Activated T-cell treated with anti-CD3 and anti-CD28 coated beads, Interleukin-2, amount 50 U/mL, for 72 hours (primary cell): ENCODE measurements at regions not wholly inside any gene's neighbourhood (a gene's known extent, or its start where the extent isn't known, plus 50 kb on each side); places are given as distances from the start of the nearest gene placed in this dataset.
"Not testable (repeated sequence)": the region's sequence is repeated elsewhere in the genome, so short reads cannot be mapped to it uniquely, and the experiment has no call there.

Experiments
- ATAC-seq, 2 donors: fragments of 150-1000 bp; cut with Tn5 transposase; replicated peaks in 1 of 2; 2 replicates each; pipeline ENCODE4 v1.10.0; 2021; ENCODE audit warnings: moderate library complexity in 2 of 2, mild to moderate bottlenecking in 1 of 2
- DNase-seq, 2 donors: peaks; one replicate each; pipeline ENCODE4 v3.0.0; 2021 to 2022; ENCODE audit warnings: mixed read lengths in 1 of 2
- H3K27ac Mint-ChIP-seq: one replicate; pipeline ENCODE4 v1.8.0; 2022; ENCODE audit warnings: mild to moderate bottlenecking, moderate library complexity, mixed read lengths
- H3K27me3 Mint-ChIP-seq: one replicate; pipeline ENCODE4 v1.8.0; 2022; ENCODE audit warnings: low read depth, mixed read lengths
- H3K36me3 Mint-ChIP-seq, 2 donors: one replicate each; pipeline ENCODE4 v1.8.0; 2022; ENCODE audit warnings: mixed read lengths in 2 of 2, mild to moderate bottlenecking in 1 of 2; ENCODE audit not compliant: insufficient read depth in 2 of 2
- H3K4me1 Mint-ChIP-seq: one replicate; pipeline ENCODE4 v1.8.0; 2022; ENCODE audit warnings: low read depth, mixed read lengths
- H3K4me3 Mint-ChIP-seq, 2 donors: one replicate each; pipeline ENCODE4 v1.8.0; 2022; ENCODE audit warnings: mild to moderate bottlenecking in 2 of 2, mixed read lengths in 2 of 2, moderate library complexity in 2 of 2
- H3K9me3 Mint-ChIP-seq, 2 donors: one replicate each; pipeline ENCODE4 v1.8.0; 2022; ENCODE audit warnings: mixed read lengths in 2 of 2

GRCh38 chr20:52016022-52016421, 175.6 kb downstream of the ZFP64 start:
- H3K36me3 Mint-ChIP-seq: peaks cover 0 to 2% of the 10 kb centered on the region in 2 donors
- no peaks in the 10 kb centered on the region for H3K4me1 Mint-ChIP-seq

GRCh38 chr20:52015155-52015554, 176.4 kb downstream of the ZFP64 start:
- no peak overlapping the region for H3K4me3 Mint-ChIP-seq
- H3K27me3 Mint-ChIP-seq: no peaks in the 10 kb centered on the region
- peaks cover 2 to 5% of the 10 kb centered on the region in 2 donors for H3K9me3 Mint-ChIP-seq
- DNase-seq (no peak), ATAC-seq (no peak)
- H3K4me1 Mint-ChIP-seq: no peaks in the 10 kb centered on the region
- H3K27ac Mint-ChIP-seq: no peak overlapping the region
- peaks cover 0 to 8% of the 10 kb centered on the region in 2 donors for H3K36me3 Mint-ChIP-seq

More at GRCh38 chr20:52016022-52016421, 175.6 kb downstream of the ZFP64 start:
- DNase-seq (no peak), ATAC-seq (no peak)
- Mint-ChIP-seq H3K27me3 (no peaks in the 10 kb centered on the region), H3K9me3 (peaks cover 0 to 3% of the 10 kb centered on the region in 2 donors), H3K27ac (no peak overlapping the region), H3K4me3 (no peak overlapping the region)

DNA sequence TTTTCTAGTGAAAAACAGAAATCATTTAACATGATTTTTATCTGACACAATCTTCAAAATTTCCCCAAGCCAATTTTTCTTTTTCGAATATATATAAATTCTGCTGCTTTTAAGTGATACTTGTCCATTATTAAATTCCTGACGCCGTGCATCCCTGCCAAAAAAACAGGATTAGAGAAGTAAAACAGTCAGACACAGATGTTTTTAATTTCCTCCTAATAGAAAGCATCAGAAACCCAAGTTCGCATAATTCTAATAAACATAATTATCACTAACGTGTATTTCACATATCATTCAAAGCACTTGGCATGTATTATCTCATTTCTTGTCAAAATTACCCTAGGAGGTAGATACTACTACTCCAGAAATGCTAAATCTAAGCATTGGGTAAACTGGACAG, 179.5 kb downstream of the ZFP64 start:
- Mint-ChIP-seq H3K36me3 (peaks cover 0 to 9% of the 10 kb centered on the region in 2 donors), H3K27me3 (no peaks in the 10 kb centered on the region), H3K4me1 (no peaks in the 10 kb centered on the region), H3K27ac (no peak overlapping the region), H3K9me3 (peaks cover 2 to 6% of the 10 kb centered on the region in 2 donors), H3K4me3 (no peak overlapping the region)
- no peak for DNase-seq
- no peak for ATAC-seq

DNA sequence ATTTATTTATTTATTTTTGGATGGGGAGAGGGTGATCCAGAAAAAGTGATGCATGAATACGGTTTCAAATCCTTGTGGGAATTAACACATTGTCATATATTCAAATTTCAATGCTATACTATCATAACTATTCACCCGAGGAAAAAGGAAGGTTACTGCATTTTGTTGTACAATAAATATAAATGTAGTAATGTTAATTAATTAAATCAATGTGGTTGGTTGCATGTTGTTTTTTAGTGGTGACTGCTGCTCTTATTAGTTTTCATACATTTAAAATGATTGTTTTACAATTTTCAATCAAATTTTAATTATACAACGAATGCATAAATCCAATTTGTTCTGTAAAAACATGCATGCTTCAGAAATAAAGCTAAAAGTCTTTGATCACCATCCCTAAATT, 180.5 kb downstream of the ZFP64 start:
- Mint-ChIP-seq H3K9me3 (peaks cover 2 to 6% of the 10 kb centered on the region in 2 donors), H3K4me3 (no peak overlapping the region), H3K27ac (no peak overlapping the region), H3K27me3 (peaks cover 8% of the 10 kb centered on the region), H3K4me1 (no peaks in the 10 kb centered on the region), H3K36me3 (peaks cover 0 to 9% of the 10 kb centered on the region in 2 donors)
- ATAC-seq (no peak), DNase-seq (no peak)

- Mint-ChIP-seq H3K4me1 (no peaks in the 10 kb centered on the region), H3K36me3 (peaks cover 0 to 9% of the 10 kb centered on the region in 2 donors), H3K4me3 (no peak overlapping the region), H3K27me3 (peaks cover 9% of the 10 kb centered on the region), H3K27ac (no peak overlapping the region), H3K9me3 (peaks cover 2 to 6% of the 10 kb centered on the region in 2 donors)
- no peak for ATAC-seq
- no peak for DNase-seq
These were observed 181.0 kb downstream of the ZFP64 start for GRCh38 chr20:52010541-52010940.

DNA sequence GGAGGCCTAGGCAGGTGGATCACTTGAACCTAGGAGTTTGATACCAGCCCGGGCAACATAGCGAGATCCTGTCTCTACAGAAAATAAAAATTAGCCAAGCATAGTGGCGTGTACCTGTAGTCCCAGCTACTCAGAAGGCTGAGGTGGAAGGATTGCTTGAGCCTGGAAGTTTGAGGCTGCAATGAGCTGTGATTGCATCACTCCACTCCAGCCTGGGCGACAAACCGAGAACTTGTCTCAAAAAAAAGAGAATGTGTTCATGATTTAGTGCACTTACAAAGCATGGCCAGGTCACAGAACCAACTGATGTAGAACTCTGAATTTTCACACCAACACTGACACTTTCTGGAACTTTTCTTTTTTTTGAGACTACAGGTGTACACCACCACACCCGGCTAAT, 182.7 kb downstream of the ZFP64 start:
- Mint-ChIP-seq H3K27me3 (peaks cover 17% of the 10 kb centered on the region), H3K4me1 (no peaks in the 10 kb centered on the region), H3K4me3 (no peak overlapping the region), H3K27ac (no peak overlapping the region), H3K36me3 (peaks cover 0 to 9% of the 10 kb centered on the region in 2 donors), H3K9me3 (peaks cover 2 to 6% of the 10 kb centered on the region in 2 donors)
- DNase-seq: no peak
- ATAC-seq: no peak

DNA sequence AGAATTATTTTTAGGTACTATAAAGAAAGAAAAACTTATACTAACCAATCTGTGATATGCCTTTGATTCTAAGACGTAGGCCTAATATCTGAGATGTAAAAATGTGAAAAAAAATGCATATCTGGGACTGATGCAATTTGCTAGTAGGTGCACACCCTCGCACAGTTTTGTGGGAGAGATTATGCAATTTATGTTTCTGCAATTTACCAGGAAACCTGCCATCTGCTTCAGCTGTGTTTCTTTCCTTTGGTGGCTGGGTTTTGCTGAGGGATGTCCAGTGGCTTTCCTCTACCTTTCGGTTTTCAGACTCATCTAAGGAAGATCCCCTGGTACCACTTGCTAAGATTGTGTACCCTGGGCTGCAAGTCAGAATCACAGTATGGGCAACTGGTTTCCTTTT, 186.9 kb downstream of the ZFP64 start:
- DNase-seq (no peak), ATAC-seq (no peak)
- Mint-ChIP-seq H3K27me3 (peaks cover 27% of the 10 kb centered on the region), H3K27ac (no peak overlapping the region), H3K36me3 (no peaks in the 10 kb centered on the region), H3K4me1 (no peaks in the 10 kb centered on the region), H3K4me3 (no peak overlapping the region), H3K9me3 (no peaks in the 10 kb centered on the region)

DNA sequence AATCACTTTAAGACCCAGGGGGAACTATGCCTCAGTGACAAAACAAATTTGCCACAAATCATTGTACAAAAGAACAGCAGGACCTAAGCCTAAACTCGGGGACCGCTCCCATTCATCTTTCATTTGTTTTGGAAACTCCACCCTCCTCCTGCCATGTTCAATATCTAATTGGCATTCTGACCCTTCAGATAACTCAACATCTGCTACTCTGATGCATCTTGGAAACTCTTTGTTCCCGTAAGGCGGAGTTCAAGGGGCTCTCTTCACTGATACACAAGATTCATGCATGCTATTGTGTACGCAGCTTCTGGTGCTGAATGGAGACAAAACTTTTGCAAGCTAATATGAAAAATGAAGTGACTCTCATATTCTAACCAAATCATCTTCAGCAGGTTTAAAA, 187.6 kb downstream of the ZFP64 start:
- no peak overlapping the region for H3K4me3 Mint-ChIP-seq
- no peaks in the 10 kb centered on the region for H3K36me3 Mint-ChIP-seq
- DNase-seq: no peak
- no peak for ATAC-seq
- H3K27me3 Mint-ChIP-seq: peaks cover 27% of the 10 kb centered on the region
- no peaks in the 10 kb centered on the region for H3K4me1 Mint-ChIP-seq
- H3K9me3 Mint-ChIP-seq: no peaks in the 10 kb centered on the region
- H3K27ac Mint-ChIP-seq: no peak overlapping the region

DNA sequence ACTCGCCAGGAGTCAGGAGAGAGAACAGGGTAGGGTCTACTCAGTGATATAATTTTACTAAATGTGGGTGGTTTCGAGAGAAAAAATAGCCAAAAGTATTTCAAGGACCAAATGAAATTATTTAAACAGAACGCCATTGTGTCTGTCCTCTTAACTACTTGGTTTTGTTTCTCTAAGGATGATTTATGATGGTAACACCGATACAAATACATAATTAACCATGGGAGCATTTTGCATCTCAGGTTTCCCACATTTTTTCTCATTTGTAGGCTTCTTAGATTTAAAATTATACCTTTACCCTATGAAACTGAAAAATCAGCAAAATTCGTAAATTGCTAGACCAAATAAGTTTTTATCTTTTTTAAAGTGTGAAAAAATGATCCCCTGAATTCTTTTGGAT, 188.2 kb downstream of the ZFP64 start:
- H3K36me3 Mint-ChIP-seq: no peaks in the 10 kb centered on the region
- ATAC-seq: no peak

GRCh38 chr20:52001999-52002666, 189.4 kb downstream of the ZFP64 start:
- H3K27me3 Mint-ChIP-seq: peaks cover 27% of the 10 kb centered on the region
- no peak overlapping the region for H3K4me3 Mint-ChIP-seq
- no peaks in the 10 kb centered on the region for H3K9me3 Mint-ChIP-seq
- H3K4me1 Mint-ChIP-seq: no peaks in the 10 kb centered on the region
- DNase-seq: no peak
- H3K36me3 Mint-ChIP-seq: no peaks in the 10 kb centered on the region
- no peak overlapping the region for H3K27ac Mint-ChIP-seq
- ATAC-seq: no peak

More for the DNA sequence above, 188.2 kb downstream of the ZFP64 start:
- H3K9me3 Mint-ChIP-seq: no peaks in the 10 kb centered on the region
- H3K4me1 Mint-ChIP-seq: no peaks in the 10 kb centered on the region
- DNase-seq: no peak
- H3K27ac Mint-ChIP-seq: no peak overlapping the region
- H3K27me3 Mint-ChIP-seq: peaks cover 27% of the 10 kb centered on the region
- H3K4me3 Mint-ChIP-seq: no peak overlapping the region

GRCh38 chr20:51997281-51997936, 194.2 kb downstream of the ZFP64 start:
- H3K9me3 Mint-ChIP-seq, H3K27ac Mint-ChIP-seq, H3K36me3 Mint-ChIP-seq, H3K27me3 Mint-ChIP-seq, DNase-seq, ATAC-seq, H3K4me1 Mint-ChIP-seq, H3K4me3 Mint-ChIP-seq: not testable (repeated sequence)

DNA sequence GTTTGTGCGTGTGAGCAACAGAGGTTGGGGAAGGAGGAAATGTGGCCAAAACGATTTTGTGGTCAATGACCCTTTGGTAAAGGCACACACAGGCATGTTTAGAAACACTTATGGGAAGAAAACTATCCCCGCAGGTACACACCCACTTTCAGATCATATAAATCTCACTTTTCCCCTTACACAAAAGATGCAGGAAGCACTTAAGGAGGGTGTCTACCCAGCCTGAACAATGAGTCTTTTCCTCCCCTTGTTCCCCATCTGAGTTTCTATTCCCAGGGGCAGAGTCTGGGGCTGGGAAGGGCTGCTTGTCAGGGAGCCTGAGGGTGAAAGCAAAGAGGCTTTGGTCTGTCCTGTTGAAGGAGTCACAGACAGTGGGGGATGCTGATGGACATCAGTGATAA, 193.2 kb upstream of the SALL4 start:
- no peaks in the 10 kb centered on the region for H3K36me3 Mint-ChIP-seq
- no peaks in the 10 kb centered on the region for H3K27me3 Mint-ChIP-seq
- no peak for ATAC-seq

DNA sequence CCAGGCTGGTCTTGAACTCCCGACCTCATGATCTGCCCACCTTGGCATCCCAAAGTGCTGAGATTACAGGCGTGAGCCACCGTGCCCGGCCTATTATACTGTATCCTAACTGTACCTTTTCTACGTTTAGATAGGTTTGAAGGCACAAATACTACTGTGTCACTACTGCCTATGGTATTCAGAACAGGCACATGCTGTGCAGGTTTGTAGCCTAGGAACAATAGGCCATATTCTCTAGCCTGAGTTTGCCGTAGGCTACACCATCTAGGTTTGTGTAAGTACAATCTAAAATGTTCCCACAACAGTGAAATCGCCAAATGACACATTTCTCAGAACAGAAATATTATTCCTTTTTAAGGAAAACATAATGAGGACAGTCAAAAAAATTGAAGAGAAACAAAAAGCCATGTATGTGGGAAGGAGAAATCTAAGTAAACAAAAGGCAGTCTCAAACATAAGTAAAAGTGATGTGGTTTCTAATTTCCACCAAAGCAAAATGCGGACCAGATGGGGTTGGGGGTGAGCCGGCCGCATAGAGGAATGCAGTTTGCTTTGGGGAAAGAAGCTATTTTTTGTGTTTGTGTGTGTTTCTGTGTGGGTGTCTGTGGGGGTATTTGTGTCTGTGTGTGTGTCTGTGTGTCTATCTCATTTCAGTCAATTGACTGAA, 192.6 kb upstream of the SALL4 start:
- ATAC-seq (no peak), DNase-seq (no peak)
- H3K9me3 Mint-ChIP-seq: no peaks in the 10 kb centered on the region
- H3K36me3 Mint-ChIP-seq: no peaks in the 10 kb centered on the region
- H3K4me1 Mint-ChIP-seq: no peaks in the 10 kb centered on the region
- no peak overlapping the region for H3K4me3 Mint-ChIP-seq
- peak overlapping the region; percentile 12 for H3K27ac Mint-ChIP-seq
- no peaks in the 10 kb centered on the region for H3K27me3 Mint-ChIP-seq

More for the DNA sequence above, 193.2 kb upstream of the SALL4 start:
- Mint-ChIP-seq H3K4me1 (no peaks in the 10 kb centered on the region), H3K9me3 (no peaks in the 10 kb centered on the region), H3K27ac (no peak overlapping the region), H3K4me3 (no peak overlapping the region)
- DNase-seq: no peak
